Loucy (cell line): ENCODE measurements at regions not wholly inside any gene's neighbourhood (a gene's known extent, or its start where the extent isn't known, plus 50 kb on each side); places are given as distances from the start of the nearest gene placed in this dataset.

Experiments
- CTCF ChIP-seq: fragments of 200-600 bp; sonication (generic); conservative IDR thresholded peaks from 2 replicates; pipeline ENCODE4 v1.5.1; 2014; ENCODE audit warnings: mild to moderate bottlenecking, antibody characterized with exemption, low read length
- EZH2phosphoT487 ChIP-seq: fragments of 200-600 bp; IDR thresholded peaks from 2 replicates; pipeline ENCODE4 v1.6.1; 2018; ENCODE audit warnings: antibody characterized with exemption, mild to moderate bottlenecking, moderate library complexity, borderline replicate concordance

- no peak for TF ChIP-seq CTCF
- TF ChIP-seq EZH2phosphoT487 = no peak
These were observed 212.2 kb downstream of the TAF11L14 start for GRCh38 chr5:17846496-17846895.
